ENCODE measurements at regions not wholly inside any gene's neighbourhood (a gene's known extent, or its start where the extent isn't known, plus 50 kb on each side); places are given as distances from the start of the nearest gene placed in this dataset.

DNA sequence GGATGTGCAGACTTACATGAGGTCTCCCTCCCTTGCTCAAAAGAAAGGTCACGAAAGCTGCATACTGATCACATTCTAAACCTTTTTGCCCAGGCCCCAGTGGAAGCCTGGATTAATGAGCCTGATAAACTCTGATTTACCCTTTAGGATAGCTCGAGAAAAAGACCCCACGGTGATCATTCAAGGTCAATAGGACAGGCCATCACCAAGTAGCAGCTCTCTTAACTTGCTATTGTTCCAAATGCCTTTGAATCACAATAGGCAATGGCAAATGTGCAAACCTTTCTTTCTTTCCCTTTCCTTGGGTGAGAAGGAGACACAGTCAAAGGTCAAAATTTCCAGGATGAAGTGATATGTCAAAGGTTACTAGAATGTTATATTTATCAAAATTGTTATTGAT is 327.3 kb downstream of the HDGFL1 start:
- H3K27me3 ChIP-seq (ENCODE audit: control insufficient read depth, insufficient read depth, low read length), result no peaks in the 10 kb centered on the region
- no peak overlapping the region for H3K4me3 ChIP-seq (ENCODE audit: low read depth, low read length)
- H3K9ac ChIP-seq (ENCODE audit: low read length), result no peak overlapping the region
- no peaks in the 10 kb centered on the region for H3K36me3 ChIP-seq (ENCODE audit: control insufficient read depth, insufficient read depth, low read length)
- peaks cover 13% of the 10 kb centered on the region; the same call in 1 of the 2 replicates for H3K4me1 ChIP-seq (ENCODE audit: control insufficient read depth, insufficient read depth, low read length)
- no peaks in the 10 kb centered on the region for H3K9me3 ChIP-seq (ENCODE audit: control insufficient read depth, insufficient read depth, low read depth, low read length)
- no peak overlapping the region for H3K27ac ChIP-seq (ENCODE audit: low read depth, low read length)

DNA sequence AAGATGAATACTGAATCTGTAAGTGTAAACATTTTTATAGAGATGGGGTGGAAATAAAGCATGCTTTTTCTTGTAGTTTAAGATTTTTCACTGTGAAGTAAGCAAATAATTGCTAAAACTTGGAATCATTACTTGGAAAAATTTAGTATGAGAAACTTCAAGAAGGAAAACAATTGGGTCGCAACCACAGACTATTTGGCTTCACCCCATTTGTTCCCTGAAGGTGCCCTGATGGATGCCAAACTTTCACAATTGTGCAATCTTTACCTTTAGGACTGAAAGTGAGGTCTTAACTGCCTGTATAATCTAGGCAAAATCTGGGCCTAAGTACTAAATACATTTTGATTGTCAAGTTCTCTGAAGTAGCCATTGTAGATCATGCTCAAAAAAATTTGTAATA is 330.1 kb downstream of the HDGFL1 start:
- Histone ChIP-seq H3K4me3 (ENCODE audit: low read depth, low read length) (no peak overlapping the region), H3K9me3 (ENCODE audit: control insufficient read depth, insufficient read depth, low read depth, low read length) (no peaks in the 10 kb centered on the region), H3K4me1 (ENCODE audit: control insufficient read depth, insufficient read depth, low read length) (peaks cover 21% of the 10 kb centered on the region; the same call in 1 of the 2 replicates), H3K27ac (ENCODE audit: low read depth, low read length) (no peak overlapping the region), H3K27me3 (ENCODE audit: control insufficient read depth, insufficient read depth, low read length) (no peaks in the 10 kb centered on the region), H3K36me3 (ENCODE audit: control insufficient read depth, insufficient read depth, low read length) (no peaks in the 10 kb centered on the region), H3K9ac (ENCODE audit: low read length) (no peak overlapping the region)

DNA sequence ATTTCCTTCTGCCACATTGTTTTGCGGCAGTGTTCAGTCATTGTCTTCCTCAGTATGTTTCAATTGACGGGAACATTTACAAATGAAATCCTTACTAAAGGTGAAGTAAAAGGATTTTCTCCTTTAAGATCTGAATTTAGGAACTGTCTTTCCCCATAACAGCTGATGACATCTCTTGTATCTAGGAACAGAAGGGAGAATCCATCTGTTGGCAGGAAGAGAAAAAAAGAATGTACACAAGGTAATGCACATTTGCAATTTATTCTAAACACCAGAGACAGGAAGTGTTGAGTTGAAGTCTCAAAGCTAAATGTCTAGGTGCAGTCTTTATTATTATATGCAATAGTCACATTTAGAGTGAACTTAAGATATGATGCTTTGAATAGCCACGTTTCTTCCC is 334.5 kb downstream of the HDGFL1 start:
- H3K9me3 ChIP-seq (ENCODE audit: control insufficient read depth, insufficient read depth, low read depth, low read length), result no peaks in the 10 kb centered on the region

GRCh38 chr6:22904431-22904830 is 335.1 kb downstream of the HDGFL1 start:
- Histone ChIP-seq H3K4me3 (ENCODE audit: low read depth, low read length) (no peak overlapping the region), H3K4me1 (ENCODE audit: control insufficient read depth, insufficient read depth, low read length) (peaks cover 15% of the 10 kb centered on the region; the same call in 1 of the 2 replicates), H3K9me3 (ENCODE audit: control insufficient read depth, insufficient read depth, low read depth, low read length) (no peaks in the 10 kb centered on the region), H3K9ac (ENCODE audit: low read length) (no peak overlapping the region), H3K27me3 (ENCODE audit: control insufficient read depth, insufficient read depth, low read length) (no peaks in the 10 kb centered on the region), H3K36me3 (ENCODE audit: control insufficient read depth, insufficient read depth, low read length) (no peaks in the 10 kb centered on the region), H3K27ac (ENCODE audit: low read depth, low read length) (peak overlapping the region; percentile 1; the same call in 1 of the 2 replicates)

More for the DNA sequence above, 334.5 kb downstream of the HDGFL1 start:
- H3K4me1 ChIP-seq (ENCODE audit: control insufficient read depth, insufficient read depth, low read length), result peaks cover 15% of the 10 kb centered on the region; the same call in 1 of the 2 replicates
- H3K9ac ChIP-seq (ENCODE audit: low read length), result no peak overlapping the region
- H3K4me3 ChIP-seq (ENCODE audit: low read depth, low read length), result no peak overlapping the region
- H3K27ac ChIP-seq (ENCODE audit: low read depth, low read length), result no peak overlapping the region
- H3K27me3 ChIP-seq (ENCODE audit: control insufficient read depth, insufficient read depth, low read length), result no peaks in the 10 kb centered on the region
- no peaks in the 10 kb centered on the region for H3K36me3 ChIP-seq (ENCODE audit: control insufficient read depth, insufficient read depth, low read length)

DNA sequence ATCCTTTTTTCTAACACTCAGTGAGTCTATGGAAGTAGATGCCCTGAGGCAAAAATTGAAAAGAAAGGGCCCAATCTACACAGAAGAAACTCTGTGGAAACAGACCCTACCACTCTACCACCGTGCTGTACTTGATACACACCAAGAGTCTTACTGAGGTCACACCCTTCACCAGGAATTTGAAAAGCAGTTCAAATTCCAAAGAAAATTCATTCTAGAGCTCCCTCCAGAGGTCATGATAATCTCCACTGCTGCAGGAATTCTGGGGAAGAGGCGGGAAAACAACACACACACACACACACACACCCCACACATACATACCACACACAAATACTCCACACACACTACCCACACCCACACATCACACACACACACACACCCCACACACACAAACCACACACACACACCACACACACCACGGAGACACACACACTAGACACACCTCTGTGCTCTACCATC is 336.8 kb downstream of the HDGFL1 start:
- no peak overlapping the region for H3K9ac ChIP-seq (ENCODE audit: low read length)
- peaks cover 15% of the 10 kb centered on the region; the same call in 1 of the 2 replicates for H3K4me1 ChIP-seq (ENCODE audit: control insufficient read depth, insufficient read depth, low read length)
- H3K27me3 ChIP-seq (ENCODE audit: control insufficient read depth, insufficient read depth, low read length), result no peaks in the 10 kb centered on the region
- no peaks in the 10 kb centered on the region for H3K9me3 ChIP-seq (ENCODE audit: control insufficient read depth, insufficient read depth, low read depth, low read length)
- no peaks in the 10 kb centered on the region for H3K36me3 ChIP-seq (ENCODE audit: control insufficient read depth, insufficient read depth, low read length)
- H3K4me3 ChIP-seq (ENCODE audit: low read depth, low read length), result no peak overlapping the region
- no peak overlapping the region for H3K27ac ChIP-seq (ENCODE audit: low read depth, low read length)

- no peak overlapping the region for H3K9ac ChIP-seq (ENCODE audit: low read length)
- no peaks in the 10 kb centered on the region for H3K36me3 ChIP-seq (ENCODE audit: control insufficient read depth, insufficient read depth, low read length)
- H3K27me3 ChIP-seq (ENCODE audit: control insufficient read depth, insufficient read depth, low read length), result no peaks in the 10 kb centered on the region
- no peaks in the 10 kb centered on the region for H3K9me3 ChIP-seq (ENCODE audit: control insufficient read depth, insufficient read depth, low read depth, low read length)
- peaks cover 15% of the 10 kb centered on the region; the same call in 1 of the 2 replicates for H3K4me1 ChIP-seq (ENCODE audit: control insufficient read depth, insufficient read depth, low read length)
- H3K27ac ChIP-seq (ENCODE audit: low read depth, low read length), result no peak overlapping the region
- H3K4me3 ChIP-seq (ENCODE audit: low read depth, low read length), result no peak overlapping the region
Observed at GRCh38 chr6:22907085-22907484, 337.7 kb downstream of the HDGFL1 start.

GRCh38 chr6:22910370-22910769 is 341.0 kb downstream of the HDGFL1 start:
- Histone ChIP-seq H3K9me3 (ENCODE audit: control insufficient read depth, insufficient read depth, low read depth, low read length) (no peaks in the 10 kb centered on the region), H3K27me3 (ENCODE audit: control insufficient read depth, insufficient read depth, low read length) (no peaks in the 10 kb centered on the region), H3K9ac (ENCODE audit: low read length) (no peak overlapping the region), H3K36me3 (ENCODE audit: control insufficient read depth, insufficient read depth, low read length) (no peaks in the 10 kb centered on the region), H3K27ac (ENCODE audit: low read depth, low read length) (no peak overlapping the region), H3K4me1 (ENCODE audit: control insufficient read depth, insufficient read depth, low read length) (peaks cover 4% of the 10 kb centered on the region; the same call in 1 of the 2 replicates), H3K4me3 (ENCODE audit: low read depth, low read length) (no peak overlapping the region)

GRCh38 chr6:22913612-22914011 is 344.2 kb downstream of the HDGFL1 start:
- H3K9me3 ChIP-seq (ENCODE audit: control insufficient read depth, insufficient read depth, low read depth, low read length), result no peaks in the 10 kb centered on the region
- no peak overlapping the region for H3K4me3 ChIP-seq (ENCODE audit: low read depth, low read length)
- H3K27me3 ChIP-seq (ENCODE audit: control insufficient read depth, insufficient read depth, low read length), result no peaks in the 10 kb centered on the region
- H3K4me1 ChIP-seq (ENCODE audit: control insufficient read depth, insufficient read depth, low read length), result no peaks in the 10 kb centered on the region
- no peak overlapping the region for H3K9ac ChIP-seq (ENCODE audit: low read length)
- H3K36me3 ChIP-seq (ENCODE audit: control insufficient read depth, insufficient read depth, low read length), result no peaks in the 10 kb centered on the region
- no peak overlapping the region for H3K27ac ChIP-seq (ENCODE audit: low read depth, low read length)

DNA sequence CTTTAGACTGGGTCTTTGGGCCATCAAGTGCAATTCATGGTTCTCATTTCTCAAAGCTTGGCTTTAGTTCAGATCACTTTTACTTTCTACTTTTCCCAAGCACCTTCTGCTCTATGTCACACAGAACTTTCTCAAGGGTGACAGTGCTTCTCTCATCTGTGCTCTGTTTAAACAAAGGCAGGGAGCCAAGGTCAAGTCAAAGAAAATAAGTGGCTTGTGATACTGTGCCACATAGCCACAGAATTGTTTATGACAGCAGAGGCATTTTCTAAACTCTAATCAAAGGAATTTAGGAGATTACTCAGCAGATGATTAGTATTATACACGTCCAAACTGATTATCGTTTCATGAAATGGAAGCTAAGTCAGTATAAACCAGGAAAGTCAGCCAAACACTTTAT is 348.0 kb downstream of the HDGFL1 start:
- no peak overlapping the region for H3K4me3 ChIP-seq (ENCODE audit: low read depth, low read length)

DNA sequence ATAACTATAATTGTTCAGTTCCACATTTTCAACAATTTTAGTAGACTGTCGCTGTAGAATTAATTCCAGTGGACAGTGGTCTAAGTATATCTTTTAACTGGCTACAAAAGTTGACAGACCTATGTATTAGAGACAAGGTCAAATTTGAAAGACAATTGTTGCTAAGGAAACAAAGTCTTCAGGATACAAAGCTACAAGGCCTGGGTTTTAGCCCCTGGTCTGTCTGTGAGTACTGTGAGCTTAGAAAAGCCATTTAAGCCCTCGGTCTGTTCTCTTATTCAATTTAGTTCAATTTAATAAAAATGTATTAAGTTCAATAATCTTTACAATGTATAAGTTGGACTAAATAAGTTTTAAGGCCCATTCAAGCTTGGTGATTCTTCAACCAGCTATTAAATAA is 352.5 kb downstream of the HDGFL1 start:
- peaks cover 45% of the 10 kb centered on the region for H3K4me1 ChIP-seq (ENCODE audit: control insufficient read depth, insufficient read depth, low read length)
- H3K9me3 ChIP-seq (ENCODE audit: control insufficient read depth, insufficient read depth, low read depth, low read length), result no peaks in the 10 kb centered on the region
- peak overlapping the region; percentile 30; the same call in 1 of the 2 replicates for H3K4me3 ChIP-seq (ENCODE audit: low read depth, low read length)
- no peak overlapping the region for H3K9ac ChIP-seq (ENCODE audit: low read length)
- no peaks in the 10 kb centered on the region for H3K27me3 ChIP-seq (ENCODE audit: control insufficient read depth, insufficient read depth, low read length)
- H3K36me3 ChIP-seq (ENCODE audit: control insufficient read depth, insufficient read depth, low read length), result no peaks in the 10 kb centered on the region
- peak overlapping the region; percentile 28; the same call in 1 of the 2 replicates for H3K27ac ChIP-seq (ENCODE audit: low read depth, low read length)

More for the DNA sequence above, 348.0 kb downstream of the HDGFL1 start:
- H3K27ac ChIP-seq (ENCODE audit: low read depth, low read length), result no peak overlapping the region
- no peaks in the 10 kb centered on the region for H3K9me3 ChIP-seq (ENCODE audit: control insufficient read depth, insufficient read depth, low read depth, low read length)
- H3K36me3 ChIP-seq (ENCODE audit: control insufficient read depth, insufficient read depth, low read length), result no peaks in the 10 kb centered on the region
- no peak overlapping the region for H3K9ac ChIP-seq (ENCODE audit: low read length)
- H3K27me3 ChIP-seq (ENCODE audit: control insufficient read depth, insufficient read depth, low read length), result no peaks in the 10 kb centered on the region
- peaks cover 18% of the 10 kb centered on the region for H3K4me1 ChIP-seq (ENCODE audit: control insufficient read depth, insufficient read depth, low read length)

DNA sequence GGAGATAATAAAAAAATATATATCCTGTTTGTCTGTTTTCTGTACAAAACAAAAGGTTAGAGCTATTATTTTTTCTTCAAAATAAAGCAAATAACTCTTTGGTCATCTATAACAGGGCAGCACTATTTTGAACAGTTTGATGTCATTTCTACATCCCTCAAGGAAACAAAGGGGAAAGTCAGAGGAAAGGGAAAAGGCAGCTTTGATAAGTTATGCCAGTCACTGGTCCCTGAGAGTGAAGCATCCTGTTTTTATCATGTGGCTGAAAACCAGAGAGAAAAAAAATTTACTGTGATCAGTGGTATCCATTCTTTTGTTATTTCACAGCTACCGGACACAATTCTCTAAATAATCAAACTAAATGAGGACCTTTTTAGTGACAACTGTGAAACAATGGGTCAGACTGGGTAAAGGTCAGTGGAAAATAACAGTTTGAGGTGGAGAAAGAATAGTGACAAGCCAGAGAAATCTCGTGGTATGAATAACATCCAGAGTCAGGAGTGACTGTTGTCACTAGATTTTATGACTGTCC is 356.0 kb downstream of the HDGFL1 start:
- Histone ChIP-seq H3K36me3 (ENCODE audit: control insufficient read depth, insufficient read depth, low read length) (no peaks in the 10 kb centered on the region), H3K9me3 (ENCODE audit: control insufficient read depth, insufficient read depth, low read depth, low read length) (no peaks in the 10 kb centered on the region), H3K27ac (ENCODE audit: low read depth, low read length) (no peak overlapping the region), H3K9ac (ENCODE audit: low read length) (no peak overlapping the region), H3K4me1 (ENCODE audit: control insufficient read depth, insufficient read depth, low read length) (peaks cover 47% of the 10 kb centered on the region), H3K4me3 (ENCODE audit: low read depth, low read length) (no peak overlapping the region), H3K27me3 (ENCODE audit: control insufficient read depth, insufficient read depth, low read length) (no peaks in the 10 kb centered on the region)

Measured in HUES6 (cell line).